GM19468 (cell line): ENCODE measurements at regions not wholly inside any gene's neighbourhood (a gene's known extent, or its start where the extent isn't known, plus 50 kb on each side); places are given as distances from the start of the nearest gene placed in this dataset.

Experiments used
- ATAC-seq: cut with Tn5 transposase; IDR thresholded peaks from one replicate; pipeline ENCODE4 v1.9.1; 2021; ENCODE audit warnings: mild to moderate bottlenecking, moderate library complexity, moderate number of reproducible peaks; ENCODE audit not compliant: unreplicated experiment; ENCODE audit errors: extremely low read depth

GRCh38 chr10:78288663-78289062 is 255.0 kb downstream of the RPS24 start:
- ATAC-seq, result no peak

GRCh38 chr10:78290131-78290750 is 256.6 kb downstream of the RPS24 start:
- ATAC-seq, result no peak

DNA sequence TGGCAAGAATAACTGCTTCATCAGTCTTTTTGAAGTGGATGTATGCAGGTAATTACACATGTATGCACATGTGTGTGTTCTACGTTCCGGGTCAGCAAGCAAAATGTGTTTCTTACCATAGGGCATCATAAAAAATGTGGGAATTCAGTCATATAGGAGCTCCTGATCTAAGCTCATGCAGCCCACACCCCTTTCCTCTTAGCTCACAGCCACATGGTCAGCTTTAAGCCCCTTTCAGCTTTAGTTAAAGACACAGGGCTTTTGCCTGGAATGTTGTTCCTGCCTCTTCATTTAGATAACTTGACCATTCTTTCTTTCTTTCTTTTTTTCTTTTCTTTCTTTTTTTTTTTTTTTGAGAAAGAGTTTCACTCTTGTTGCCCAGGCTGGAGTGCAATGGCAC is 258.1 kb downstream of the RPS24 start:
- ATAC-seq, result no peak

GRCh38 chr10:78292250-78292981 is 258.8 kb downstream of the RPS24 start:
- ATAC-seq, result no peak

GRCh38 chr10:78292982-78293865 is 259.6 kb downstream of the RPS24 start:
- no peak for ATAC-seq

- ATAC-seq, result no peak
Measured at GRCh38 chr10:78295242-78295641, 261.6 kb downstream of the RPS24 start.

GRCh38 chr10:78296785-78297184 is 263.1 kb downstream of the RPS24 start:
- no peak for ATAC-seq

DNA sequence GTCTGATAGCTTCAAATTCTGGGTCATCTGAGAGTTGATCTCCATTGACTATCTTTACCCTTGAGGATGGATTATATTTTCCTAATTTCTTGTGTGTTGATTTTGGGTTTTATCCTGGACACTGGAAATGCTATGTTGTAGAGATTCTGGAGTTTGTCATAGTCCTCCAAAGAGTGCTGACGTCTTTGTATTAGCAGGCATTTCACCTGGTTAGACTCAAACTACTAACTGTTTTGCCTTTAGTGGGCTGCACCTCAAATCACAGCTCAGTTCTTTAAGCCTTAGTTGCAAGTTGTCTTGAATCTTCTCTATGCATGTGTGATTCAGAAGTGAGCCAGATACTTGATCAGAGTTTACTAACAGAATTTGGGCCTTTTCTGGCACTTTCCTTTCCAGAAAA is 264.3 kb downstream of the RPS24 start:
- no peak for ATAC-seq

DNA sequence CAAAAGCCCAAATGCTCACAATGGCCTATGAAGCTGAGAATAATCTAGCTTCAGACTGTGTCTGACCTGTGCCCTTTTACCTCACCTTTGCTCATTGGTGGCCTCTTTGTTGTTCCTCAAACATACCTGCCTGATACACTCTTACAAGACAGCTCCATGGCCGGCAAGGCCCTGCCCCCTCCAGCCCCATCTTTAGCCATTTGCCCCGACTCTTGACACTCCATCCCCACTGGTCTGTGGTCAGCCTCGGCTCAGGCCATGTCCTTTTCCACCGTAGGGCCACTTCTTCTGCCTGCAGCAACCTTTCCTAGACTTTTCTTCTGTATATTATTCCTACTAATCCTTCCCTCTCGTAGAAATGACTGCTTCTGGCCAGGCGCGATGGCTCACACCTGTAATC is 265.2 kb downstream of the RPS24 start:
- no peak for ATAC-seq

DNA sequence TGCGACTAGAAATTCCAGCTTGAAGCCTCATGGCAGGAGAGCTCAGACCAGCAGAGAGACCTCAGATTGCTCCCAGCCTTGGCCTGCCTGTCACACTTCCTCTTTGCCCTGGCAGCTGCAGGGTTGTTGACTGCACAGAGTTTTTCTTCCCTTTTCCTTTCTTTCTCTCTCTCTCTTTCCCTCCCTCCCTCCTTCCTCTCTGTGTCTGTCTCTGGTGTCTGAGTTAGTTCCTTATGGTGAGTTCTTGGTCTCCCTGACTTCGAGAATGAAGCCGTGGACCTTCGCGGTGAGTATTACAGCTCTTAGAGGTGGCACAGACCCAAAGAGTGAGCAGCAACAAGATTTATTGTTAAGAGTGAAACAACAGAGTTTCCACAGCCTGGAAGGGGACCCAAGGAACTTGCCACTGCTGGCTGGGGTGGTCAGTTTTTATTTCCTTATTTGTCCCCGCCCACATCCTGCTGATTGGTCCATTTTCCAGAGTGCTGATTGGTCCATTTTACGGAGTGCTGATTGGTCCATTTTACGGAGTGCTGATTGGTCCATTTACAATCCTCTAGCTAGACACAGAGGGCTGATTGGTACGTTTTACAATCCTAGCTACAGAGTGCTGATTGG is 266.3 kb downstream of the RPS24 start:
- ATAC-seq, result no peak

DNA sequence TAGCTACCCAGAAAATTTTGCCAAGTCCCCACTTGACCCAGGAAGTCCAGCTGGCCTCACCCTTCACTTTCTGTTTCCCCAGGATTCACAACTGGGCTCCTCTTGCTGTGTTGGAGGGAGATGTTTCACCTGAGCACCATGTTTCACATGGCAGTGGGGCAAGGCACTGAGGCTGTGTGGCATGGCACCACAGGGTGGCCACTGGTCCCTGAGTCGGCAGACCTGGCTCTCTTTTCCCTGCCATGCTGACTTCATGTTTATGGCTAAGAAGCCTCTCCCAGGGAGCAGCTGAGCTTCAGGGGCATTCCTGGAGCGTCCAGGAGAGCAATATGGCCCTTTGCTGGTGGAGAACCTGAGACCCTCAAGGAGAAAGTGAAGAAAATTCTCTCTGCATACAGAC is 266.9 kb downstream of the RPS24 start:
- no peak for ATAC-seq

DNA sequence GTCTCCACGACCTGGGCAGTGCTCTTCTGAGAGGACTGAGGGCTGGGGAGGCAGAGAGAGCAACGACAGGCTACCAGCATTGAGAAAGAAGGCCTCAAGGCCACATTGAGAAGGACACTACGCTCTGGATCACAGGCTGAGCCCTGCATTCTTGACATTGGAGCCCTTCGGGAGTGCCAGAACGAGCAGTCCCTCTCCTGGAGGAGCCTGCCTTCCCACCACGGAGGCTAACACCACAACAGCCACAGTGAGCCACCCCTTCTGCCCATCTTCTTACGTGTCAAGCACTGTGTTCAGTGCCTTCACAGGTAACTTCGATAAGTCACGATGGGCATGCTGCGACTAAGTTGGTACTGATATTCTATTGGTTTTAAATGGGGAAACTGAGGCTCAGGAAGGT is 267.8 kb downstream of the RPS24 start:
- no peak for ATAC-seq

DNA sequence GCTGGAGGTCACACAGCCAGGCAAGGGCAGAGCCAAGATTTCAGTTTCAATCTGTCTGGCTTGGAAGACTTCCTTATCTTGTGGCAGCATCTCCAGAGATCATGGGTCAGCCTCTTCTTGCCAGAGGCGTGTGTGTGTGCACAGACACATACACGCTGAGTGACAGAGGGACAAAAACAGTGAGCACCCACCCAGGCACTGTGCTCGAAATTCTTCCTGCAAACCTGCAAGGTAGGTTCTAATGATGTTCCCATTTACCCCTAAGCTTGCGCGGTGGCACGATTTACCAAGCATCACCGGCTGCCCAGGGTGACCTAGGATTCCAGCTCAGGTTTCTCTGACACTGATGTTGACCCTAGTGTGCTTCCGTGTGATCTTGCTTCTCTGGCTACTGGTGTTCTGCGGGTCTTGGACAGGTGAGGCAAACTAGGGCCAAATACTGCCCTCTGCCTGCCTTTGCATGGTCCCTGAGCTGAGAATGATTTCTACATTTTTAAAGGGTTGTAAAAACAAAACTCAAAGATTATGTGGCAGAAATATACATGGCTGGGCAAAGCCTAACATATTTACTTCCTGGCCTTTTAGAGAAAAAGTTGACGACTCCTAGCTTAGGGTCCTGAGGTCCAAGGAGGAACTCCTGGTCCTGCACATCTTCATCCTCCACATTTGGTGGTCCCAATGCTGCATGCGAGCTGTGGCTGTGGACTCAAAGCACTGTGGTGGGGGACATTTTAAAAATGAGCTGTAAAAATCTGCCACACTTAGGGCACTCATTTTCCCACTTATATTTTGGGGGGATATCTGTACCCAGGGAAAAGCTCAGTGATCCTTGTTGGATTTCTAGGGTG is 268.5 kb downstream of the RPS24 start:
- no peak for ATAC-seq

DNA sequence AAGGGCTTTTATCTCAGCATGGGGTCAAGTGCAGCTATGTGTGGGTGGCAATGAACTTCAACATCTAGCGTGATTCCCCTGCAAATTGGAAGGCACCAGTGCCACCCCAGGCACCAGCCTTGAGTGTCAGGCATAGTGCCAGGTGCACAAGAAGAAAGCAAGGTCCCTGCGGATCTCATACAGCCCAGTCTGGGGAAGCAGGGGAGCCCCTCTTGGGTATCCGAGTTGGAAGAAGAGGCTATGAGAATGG is 269.0 kb downstream of the RPS24 start:
- no peak for ATAC-seq

GRCh38 chr10:78302989-78303854 is 269.6 kb downstream of the RPS24 start:
- ATAC-seq, result peak; percentile 93

DNA sequence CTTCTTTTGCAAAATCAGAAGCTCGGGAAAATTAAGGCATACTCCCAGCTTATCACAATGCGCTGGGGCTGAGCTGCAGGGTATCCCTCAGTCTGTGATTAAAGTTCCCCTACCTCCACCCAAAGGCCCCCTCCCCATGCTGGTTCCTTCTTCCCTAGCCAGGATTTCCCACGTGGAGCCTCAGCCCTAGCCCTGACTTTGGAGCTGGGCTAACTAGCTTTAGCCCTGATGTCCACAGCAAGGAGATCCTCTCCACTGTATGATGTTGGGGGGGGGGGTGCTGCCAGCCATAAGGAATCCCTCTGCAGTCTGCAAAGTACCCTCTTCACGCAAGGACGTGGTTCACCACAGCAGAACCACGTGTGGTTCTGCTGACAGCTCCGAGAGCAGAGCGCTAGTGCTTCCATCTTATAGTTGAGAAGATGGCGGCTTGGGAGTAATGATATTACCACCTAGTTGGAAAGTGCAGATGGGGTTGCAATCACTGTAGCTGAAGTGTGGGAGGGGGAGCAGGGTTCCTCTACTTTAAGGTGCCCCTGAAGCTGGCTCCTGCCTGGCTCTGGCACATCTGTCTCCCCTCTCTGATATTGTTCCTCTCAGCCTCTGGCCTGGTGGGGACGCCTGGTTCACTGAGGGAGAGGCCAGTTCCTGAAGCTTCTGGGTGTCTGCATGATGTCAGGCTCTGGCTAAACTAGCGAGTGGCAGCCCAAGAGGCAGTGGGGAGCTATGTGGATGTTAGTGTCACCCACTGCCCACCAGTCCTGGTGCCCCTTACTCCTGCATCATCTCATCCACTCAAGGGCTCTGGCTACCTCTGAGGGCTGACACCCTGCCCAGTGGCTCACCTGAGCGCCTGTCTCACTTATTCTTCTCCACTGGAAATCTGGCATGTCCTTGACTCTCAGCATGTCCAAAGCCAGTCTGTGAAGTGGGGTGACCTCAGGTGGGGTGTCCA is 270.7 kb downstream of the RPS24 start:
- no peak for ATAC-seq

DNA sequence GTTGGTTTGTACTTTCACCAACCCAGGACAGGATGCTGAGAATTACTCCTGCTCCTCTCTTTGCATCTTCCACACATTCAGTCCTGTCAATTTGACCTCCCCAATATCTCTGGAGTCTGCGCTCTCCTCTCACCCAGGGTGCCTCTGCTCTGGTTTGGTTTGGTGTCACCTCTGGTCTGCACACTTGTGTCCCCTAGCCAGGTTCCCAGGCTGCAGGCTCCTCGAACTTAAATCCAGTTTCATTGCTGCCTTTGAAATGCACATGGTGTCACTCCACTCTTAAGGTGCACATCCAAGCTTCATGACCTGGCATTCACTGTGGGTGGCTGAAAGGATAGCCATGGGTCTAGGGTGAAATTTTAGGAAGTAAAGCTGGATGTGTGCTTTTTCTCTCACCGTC is 271.6 kb downstream of the RPS24 start:
- ATAC-seq, result no peak

DNA sequence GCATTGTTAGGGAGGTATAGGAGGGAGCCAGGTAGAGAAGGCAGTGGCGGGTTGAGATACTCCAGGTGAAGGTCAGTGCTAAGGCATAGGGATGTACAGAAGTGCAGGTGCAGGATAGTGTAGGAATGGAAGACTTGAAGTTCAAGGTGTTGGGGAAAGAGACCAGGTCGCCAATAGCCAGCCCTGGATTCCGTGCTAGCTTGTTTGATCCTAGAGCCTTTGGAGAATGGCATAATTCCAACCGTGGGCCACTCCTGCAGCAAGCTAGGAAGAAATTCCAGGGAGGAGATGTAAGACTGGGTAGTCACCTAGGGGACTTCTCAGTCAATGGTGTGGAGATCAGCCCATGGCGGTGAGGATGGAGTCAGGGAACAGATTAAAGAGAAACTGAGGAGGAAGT is 272.7 kb downstream of the RPS24 start:
- no peak for ATAC-seq
